Lower leg skin (tissue), 4 donors: ENCODE measurements at regions not wholly inside any gene's neighbourhood (a gene's known extent, or its start where the extent isn't known, plus 50 kb on each side); places are given as distances from the start of the nearest gene placed in this dataset.
A peak's percentile ranks its signal among the peaks of the same experiment; 100 is the strongest.

ENCODE experiments used
- DNase-seq, 2 donors: peaks; one replicate each; pipeline ENCODE4 v3.0.0-alpha.2; 2019; ENCODE audit warnings: low spot score in 2 of 2
- H3K4me3 ChIP-seq: fragments of 200-600 bp; sonication (generic); 2 replicates; pipeline ENCODE4 v1.5.1; 2017; ENCODE audit warnings: mild to moderate bottlenecking, low read depth; ENCODE audit not compliant: poor library complexity, severe bottlenecking
- POLR2A ChIP-seq, 2 donors: fragments of 450-650 bp; IDR thresholded peaks; one replicate each; pipeline ENCODE4 v1.6.1; 2016 to 2017; ENCODE audit warnings: antibody characterized with exemption in 2 of 2, mild to moderate bottlenecking in 1 of 2, moderate library complexity in 1 of 2
- WGBS, 2 donors: methylation state at CpG; one replicate each; pipeline ENCODE4 v1.1.5; 2018; 5-methylcytosine and 5-hydroxymethylcytosine counted together
- intact Hi-C: fragments of 100-400 bp; cut with DNase I; formaldehyde crosslinking; loops from one replicate; pipeline ENCODE4 v1.15.0; 2023; ENCODE audit warnings: low total_unique reads
- TF ChIP-seq, protein P1 (sequence below), 3 donors: fragments of 450-650 bp; IDR thresholded peaks; one replicate each; pipeline ENCODE4 v1.5.1; 2016; ENCODE audit warnings: antibody characterized with exemption in 3 of 3, mild to moderate bottlenecking in 3 of 3, moderate library complexity in 2 of 3

DNA sequence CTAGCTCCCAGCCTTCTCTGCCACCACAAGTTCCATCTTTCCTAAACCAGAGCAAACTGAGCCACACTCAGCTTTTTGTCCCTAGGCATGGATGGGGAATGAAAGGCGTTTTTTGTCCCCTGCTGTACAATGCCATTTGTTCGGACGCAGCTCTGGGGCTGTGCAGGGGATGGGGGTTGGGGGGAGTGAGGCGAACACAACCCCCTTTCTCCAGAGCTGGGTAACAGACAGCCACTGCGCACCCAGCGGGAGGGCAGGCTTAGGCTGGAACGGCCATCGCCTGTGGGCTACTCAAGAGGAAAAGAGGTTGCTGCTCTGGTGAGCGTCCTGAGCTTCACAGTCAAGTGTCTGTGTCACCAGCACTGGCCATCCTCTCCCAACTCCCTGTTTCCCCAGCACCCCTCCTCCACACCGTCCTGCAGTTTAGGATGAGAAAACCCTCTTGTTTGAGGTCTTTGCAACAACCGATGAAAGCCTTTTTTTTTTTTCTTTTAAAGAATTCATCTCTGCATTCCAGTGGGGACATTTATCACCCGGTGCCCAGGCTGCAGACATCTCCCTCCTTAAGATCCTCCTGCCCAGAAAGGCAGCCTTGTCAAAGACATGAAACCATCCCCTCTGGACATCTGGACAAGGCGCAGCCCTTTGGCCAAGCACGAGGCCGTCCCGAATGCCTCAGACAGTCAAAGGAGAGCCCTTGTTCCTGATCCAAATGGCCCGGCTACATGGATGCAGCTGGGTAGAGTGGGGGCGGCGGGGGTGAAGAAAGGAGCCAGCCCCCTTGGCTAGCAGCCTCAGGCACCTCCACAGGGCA is 419.6 kb downstream of the BCOR start:
- no peak for DNase-seq
- intact Hi-C loops, result no loop called here
- TF ChIP-seq, protein P1, sequence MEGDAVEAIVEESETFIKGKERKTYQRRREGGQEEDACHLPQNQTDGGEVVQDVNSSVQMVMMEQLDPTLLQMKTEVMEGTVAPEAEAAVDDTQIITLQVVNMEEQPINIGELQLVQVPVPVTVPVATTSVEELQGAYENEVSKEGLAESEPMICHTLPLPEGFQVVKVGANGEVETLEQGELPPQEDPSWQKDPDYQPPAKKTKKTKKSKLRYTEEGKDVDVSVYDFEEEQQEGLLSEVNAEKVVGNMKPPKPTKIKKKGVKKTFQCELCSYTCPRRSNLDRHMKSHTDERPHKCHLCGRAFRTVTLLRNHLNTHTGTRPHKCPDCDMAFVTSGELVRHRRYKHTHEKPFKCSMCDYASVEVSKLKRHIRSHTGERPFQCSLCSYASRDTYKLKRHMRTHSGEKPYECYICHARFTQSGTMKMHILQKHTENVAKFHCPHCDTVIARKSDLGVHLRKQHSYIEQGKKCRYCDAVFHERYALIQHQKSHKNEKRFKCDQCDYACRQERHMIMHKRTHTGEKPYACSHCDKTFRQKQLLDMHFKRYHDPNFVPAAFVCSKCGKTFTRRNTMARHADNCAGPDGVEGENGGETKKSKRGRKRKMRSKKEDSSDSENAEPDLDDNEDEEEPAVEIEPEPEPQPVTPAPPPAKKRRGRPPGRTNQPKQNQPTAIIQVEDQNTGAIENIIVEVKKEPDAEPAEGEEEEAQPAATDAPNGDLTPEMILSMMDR (IDR thresholded peaks at IDR 0.05), result no peak
- TF ChIP-seq POLR2A (IDR thresholded peaks at IDR 0.05), result no peak
- H3K4me3 ChIP-seq, result no peak overlapping the region
- WGBS, 2 donors, result 80% methylated on average over 19 of the region's 19 CpGs

DNA sequence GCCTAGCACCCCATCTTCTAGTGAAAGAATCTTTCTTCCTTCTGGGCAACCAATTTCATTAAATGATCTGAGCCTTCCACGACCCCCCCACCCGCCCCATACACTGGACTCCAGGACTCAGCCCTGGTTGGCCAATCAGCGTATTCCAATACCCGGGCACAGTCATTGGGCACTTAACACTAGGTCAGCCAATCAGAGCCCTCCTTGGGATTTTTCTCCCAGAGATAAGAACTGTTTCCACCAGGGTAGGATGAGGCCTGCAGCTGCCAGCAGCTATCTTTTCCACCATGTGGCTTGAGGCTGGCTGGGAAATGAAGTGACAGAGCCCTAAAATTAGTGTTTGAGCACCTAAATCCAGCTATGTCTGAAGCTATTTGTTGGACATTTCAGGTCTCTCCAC is 418.8 kb downstream of the BCOR start:
- H3K4me3 ChIP-seq, result no peak overlapping the region
- no peak for DNase-seq
- intact Hi-C loops, result no loop called here
- WGBS, 2 donors, result 86 to 88% methylated on average over 4 of the region's 4 CpGs
- no peak for TF ChIP-seq POLR2A (IDR thresholded peaks at IDR 0.05)
- TF ChIP-seq, protein P1 (IDR thresholded peaks at IDR 0.05), result no peak

DNA sequence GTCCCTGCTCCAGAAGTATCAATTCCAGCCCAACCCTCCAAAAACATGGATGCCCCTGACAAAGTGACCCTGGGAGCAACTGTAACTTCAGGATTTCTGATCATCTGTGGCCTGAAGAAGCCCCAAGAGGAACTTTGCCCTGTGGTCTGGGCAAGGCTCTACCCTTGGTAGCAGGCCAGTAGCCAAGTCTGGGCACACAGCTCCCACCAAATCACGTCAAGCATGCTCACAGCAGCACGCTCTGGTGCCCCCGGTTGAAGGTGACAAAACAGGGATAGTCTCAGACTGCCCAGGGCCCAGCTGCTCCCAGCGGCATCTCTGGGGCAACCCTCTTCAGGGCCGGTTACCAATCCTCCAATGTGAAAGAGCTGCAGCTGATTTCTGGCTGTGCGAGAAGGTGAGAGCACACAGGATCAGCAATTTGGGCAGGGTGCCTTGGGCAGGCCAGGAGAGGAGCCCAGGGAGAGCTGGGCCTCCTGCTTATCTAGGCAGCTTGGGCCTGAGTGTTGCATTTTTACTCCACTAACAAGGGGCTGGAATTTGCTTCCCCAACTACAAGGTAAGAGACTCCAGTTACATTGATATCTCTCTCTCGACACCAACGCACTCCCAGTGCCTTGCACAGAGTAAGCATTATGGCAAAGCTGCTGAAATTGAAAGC is 418.1 kb downstream of the BCOR start:
- WGBS, 2 donors, result 90 to 95% methylated on average over 4 to 7 of the region's 8 CpGs
- DNase-seq, result no peak
- no peak for TF ChIP-seq POLR2A (IDR thresholded peaks at IDR 0.05)
- TF ChIP-seq, protein P1 (IDR thresholded peaks at IDR 0.05), result no peak
- H3K4me3 ChIP-seq, result no peak overlapping the region
- intact Hi-C loops, result no loop called here

DNA sequence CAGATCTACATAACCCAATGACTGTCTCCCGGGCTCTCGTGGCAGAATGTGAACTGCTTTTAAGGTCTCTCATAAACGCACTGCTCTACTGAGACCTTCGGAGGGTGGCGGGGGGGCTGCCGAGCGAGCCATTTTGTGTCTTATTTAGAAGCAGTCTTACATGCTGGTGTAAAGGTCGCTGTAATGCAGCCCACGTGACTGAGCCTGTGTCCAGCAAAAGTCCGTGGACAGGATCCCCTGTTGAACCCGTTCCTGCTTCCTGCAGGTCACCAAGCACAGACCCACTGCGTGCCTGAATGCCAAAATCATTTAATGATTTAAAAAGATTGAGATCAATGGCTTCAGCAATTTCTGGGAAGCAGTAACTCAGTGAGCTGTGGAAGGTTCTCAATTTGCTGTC is 415.9 kb downstream of the BCOR start:
- WGBS, 2 donors, result 73 to 92% methylated on average over 12 of the region's 12 CpGs
- intact Hi-C loops, result no loop called here
- TF ChIP-seq, protein P1 (IDR thresholded peaks at IDR 0.05), result no peak
- TF ChIP-seq POLR2A (IDR thresholded peaks at IDR 0.05), result no peak
- no peak for DNase-seq
- H3K4me3 ChIP-seq, result no peak overlapping the region

DNA sequence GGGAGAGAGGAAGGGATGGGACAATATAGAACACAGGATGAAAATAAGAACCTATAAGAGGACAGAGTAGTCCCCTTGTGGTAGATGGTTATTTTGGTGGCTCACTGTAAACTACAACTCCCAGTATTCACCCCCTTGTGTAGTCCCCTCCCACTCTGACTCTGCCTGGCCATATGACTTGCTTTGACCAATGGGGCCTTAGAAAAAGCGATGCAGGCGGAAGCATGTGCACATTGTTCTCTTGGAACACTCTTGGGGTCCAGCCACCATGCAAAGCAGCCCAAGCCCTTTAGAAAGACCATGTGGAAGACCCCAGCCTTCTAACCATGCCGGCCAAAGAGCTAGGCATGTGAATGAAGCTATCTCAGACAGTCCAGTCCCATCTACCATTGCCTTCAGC is 415.0 kb downstream of the BCOR start:
- intact Hi-C loops, result no loop called here
- 86 to 100% methylated on average over 1 to 3 of the region's 3 CpGs for WGBS, 2 donors
- DNase-seq, result peak in 1 of 2 donors; percentile 21
- H3K4me3 ChIP-seq, result no peak overlapping the region
- TF ChIP-seq, protein P1 (IDR thresholded peaks at IDR 0.05), result no peak
- TF ChIP-seq POLR2A (IDR thresholded peaks at IDR 0.05), result no peak
